B cell (primary cell): ENCODE measurements at regions not wholly inside any gene's neighbourhood (a gene's known extent, or its start where the extent isn't known, plus 50 kb on each side); places are given as distances from the start of the nearest gene placed in this dataset.

ENCODE experiments used
- ATAC-seq: fragments of 200-7000 bp; cut with Tn5 transposase; one replicate; pipeline ENCODE4 v1.10.0; 2021; ENCODE audit warnings: low read depth, mild to moderate bottlenecking, moderate number of reproducible peaks, moderate library complexity
- CTCF ChIA-PET: fragments of 350-600 bp; sonication (Branson Sonifier 250); formaldehyde crosslinking; loops from one replicate; lab custom pipeline; 2021; ENCODE audit warnings: antibody characterized with exemption, inconsistent platforms; lab: Charles Lee
- POLR2A ChIA-PET: fragments of 350-600 bp; sonication (Branson Sonifier 250); formaldehyde crosslinking; loops from one replicate; lab custom pipeline; 2021; ENCODE audit warnings: antibody characterized with exemption; lab: Charles Lee
- DNase-seq: peaks from one replicate; pipeline ENCODE4 v3.0.0; 2013
- H2AFZ ChIP-seq: 2 replicates; pipeline ENCODE4 v1.6.1; 2012; ENCODE audit warnings: mild to moderate bottlenecking, low read depth, low read length; ENCODE audit not compliant: insufficient read depth, poor library complexity, severe bottlenecking
- H3K27ac ChIP-seq, 2 donors: 1 replicate in 1 of 2; 2 replicates in 1 of 2; pipeline ENCODE4 v1.5.1; 2012 to 2013; ENCODE audit warnings: low read length in 2 of 2, mild to moderate bottlenecking in 2 of 2, moderate library complexity in 1 of 2
- H3K27me3 ChIP-seq, 4 experiments: fragments of 200-600 bp in 1 of 4; sonication (generic) in 1 of 4; replicated peaks in 1 of 4; 1 replicate in 2 of 4; 2 replicates in 2 of 4; pipeline versions ENCODE4 v1.6.1 to v1.7.0; 2013 to 2016; ENCODE audit warnings: low read length in 3 of 4, mild to moderate bottlenecking in 2 of 4, mixed read lengths in 1 of 4, moderate library complexity in 1 of 4; ENCODE audit not compliant: insufficient read depth in 4 of 4, control insufficient read depth in 3 of 4; ENCODE audit errors: control extremely low read depth in 1 of 4
- H3K36me3 ChIP-seq, 2 experiments: replicated peaks in 1 of 2; 1 replicate in 1 of 2; 2 replicates in 1 of 2; pipeline versions ENCODE4 v1.6.1 to v1.7.1; 2013; ENCODE audit warnings: low read length in 1 of 2; ENCODE audit not compliant: insufficient read depth in 2 of 2, control insufficient read depth in 1 of 2; ENCODE audit errors: control extremely low read depth in 1 of 2, extremely low read depth in 1 of 2
- H3K4me1 ChIP-seq, 2 donors: fragments of 200-600 bp in 1 of 2; sonication (generic) in 1 of 2; 1 replicate in 1 of 2; 2 replicates in 1 of 2; pipeline versions ENCODE4 v1.5.1 to v1.6.1; 2013 to 2017; ENCODE audit warnings: low read length in 2 of 2; ENCODE audit not compliant: control insufficient read depth in 2 of 2, insufficient read depth in 2 of 2
- H3K4me2 ChIP-seq: replicated peaks from 2 replicates; pipeline ENCODE3; 2012; ENCODE audit warnings: mild to moderate bottlenecking, low read depth, low read length; ENCODE audit not compliant: poor library complexity, severe bottlenecking
- H3K4me3 ChIP-seq, 5 experiments: fragments of 200-600 bp in 1 of 5; sonication (generic) in 1 of 5; 1 replicate in 3 of 5; 2 replicates in 2 of 5; pipeline versions ENCODE4 v1.5.1 to v1.7.0; 2011 to 2016; ENCODE audit warnings: low read length in 4 of 5, mild to moderate bottlenecking in 4 of 5, low read depth in 2 of 5, control low read depth in 1 of 5, moderate library complexity in 1 of 5; ENCODE audit not compliant: insufficient read depth in 1 of 5; ENCODE audit errors: control extremely low read depth in 1 of 5, extremely low read depth in 1 of 5
- H3K79me2 ChIP-seq: fragments of 200-600 bp; sonication (generic); one replicate; pipeline ENCODE4 v1.6.0; 2016; ENCODE audit warnings: low read length; ENCODE audit not compliant: control insufficient read depth, insufficient read depth
- H3K9ac ChIP-seq: fragments of 200-600 bp; sonication (generic); 2 replicates; pipeline ENCODE4 v1.6.1; 2017; ENCODE audit warnings: mild to moderate bottlenecking, low read length, moderate library complexity
- H3K9me3 ChIP-seq, 3 donors: one replicate each; pipeline versions ENCODE4 v1.6.1 to v1.7.1; 2013; ENCODE audit warnings: low read length in 2 of 3; ENCODE audit not compliant: control insufficient read depth in 2 of 3, insufficient read depth in 1 of 3; ENCODE audit errors: control extremely low read depth in 1 of 3
- H4K20me1 ChIP-seq: 2 replicates; pipeline ENCODE4 v1.6.0; 2012; ENCODE audit warnings: mild to moderate bottlenecking, low read length; ENCODE audit not compliant: insufficient read depth, control insufficient read depth, poor library complexity, severe bottlenecking
- H3K27ac Mint-ChIP-seq: one replicate; pipeline ENCODE4 v1.8.0; 2021; ENCODE audit warnings: mixed read lengths
- H3K27me3 Mint-ChIP-seq: one replicate; pipeline ENCODE4 v1.8.0; 2021; ENCODE audit warnings: mixed read lengths
- H3K4me1 Mint-ChIP-seq: one replicate; pipeline ENCODE4 v1.8.0; 2021; ENCODE audit warnings: mixed read lengths
- H3K4me3 Mint-ChIP-seq: one replicate; pipeline ENCODE4 v1.8.0; 2021; ENCODE audit warnings: mixed read lengths
- H3K9me3 Mint-ChIP-seq: one replicate; pipeline ENCODE4 v1.8.0; 2022; ENCODE audit warnings: mixed read lengths; ENCODE audit not compliant: insufficient read depth
- CTCF ChIP-seq: fragments of 200-600 bp; IDR thresholded peaks from one replicate; pipeline ENCODE4 v1.8.0; 2022; ENCODE audit warnings: antibody characterized with exemption, mild to moderate bottlenecking
- EZH2 ChIP-seq: IDR thresholded peaks from 2 replicates; pipeline ENCODE4 v1.6.1; 2012; ENCODE audit warnings: borderline replicate concordance, low read depth, mild to moderate bottlenecking, moderate library complexity, low read length; ENCODE audit not compliant: insufficient read depth, poor library complexity, severe bottlenecking
- WGBS: methylation state at CpG from one replicate; pipeline ENCODE4 v1.1.5; 2013; ENCODE audit warnings: missing lambda C conversion rate; ENCODE audit not compliant: insufficient coverage; 5-methylcytosine and 5-hydroxymethylcytosine counted together
- intact Hi-C: fragments of 100-400 bp; cut with micrococcal nuclease; formaldehyde crosslinking; loops from one replicate; pipeline ENCODE4 v1.10.0; 2022

DNA sequence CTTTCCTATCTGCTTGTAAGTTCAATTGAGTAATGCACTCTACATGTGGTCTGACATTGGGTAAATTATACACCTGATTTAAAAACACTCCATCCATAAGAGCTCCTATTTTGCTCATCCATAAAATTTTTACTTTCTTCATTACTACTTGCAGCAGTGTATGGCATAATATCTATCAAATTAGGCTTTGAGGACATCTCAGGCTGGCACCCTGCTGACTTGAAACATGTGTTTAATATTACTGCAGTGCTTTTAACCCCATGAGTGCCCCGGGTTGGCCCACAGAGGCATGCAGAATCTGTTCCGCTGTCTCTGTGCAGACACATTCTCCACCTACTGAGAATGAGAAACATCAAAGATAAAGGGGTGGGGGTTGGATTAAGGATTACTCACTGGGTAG is 249.9 kb upstream of the DNAJC19 start:
- ChIA-PET CTCF (no interaction called here), POLR2A (no interaction called here)
- H3K4me3 ChIP-seq: no peak overlapping the region
- Mint-ChIP-seq H3K9me3 (no peaks in the 10 kb centered on the region), H3K4me1 (no peaks in the 10 kb centered on the region), H3K4me3 (no peak overlapping the region), H3K27me3 (no peaks in the 10 kb centered on the region), H3K27ac (no peak overlapping the region)
- H3K4me2 ChIP-seq: no peak overlapping the region
- H3K4me1 ChIP-seq: no peaks in the 10 kb centered on the region
- no peak overlapping the region for H3K27ac ChIP-seq
- no peak for TF ChIP-seq CTCF
- H3K27me3 ChIP-seq: no peaks in the 10 kb centered on the region
- H3K79me2 ChIP-seq: no peaks in the 10 kb centered on the region
- DNase-seq (no peak), ATAC-seq (no peak)
- no peaks in the 10 kb centered on the region for H3K9me3 ChIP-seq
- H3K36me3 ChIP-seq: no peaks in the 10 kb centered on the region
- no CpG with 5 or more reads among the region's 2 CpGs for WGBS
- no peak overlapping the region for H3K9ac ChIP-seq
- H2AFZ ChIP-seq: no peak overlapping the region
- intact Hi-C loops: no loop called here
- H4K20me1 ChIP-seq: no peaks in the 10 kb centered on the region

DNA sequence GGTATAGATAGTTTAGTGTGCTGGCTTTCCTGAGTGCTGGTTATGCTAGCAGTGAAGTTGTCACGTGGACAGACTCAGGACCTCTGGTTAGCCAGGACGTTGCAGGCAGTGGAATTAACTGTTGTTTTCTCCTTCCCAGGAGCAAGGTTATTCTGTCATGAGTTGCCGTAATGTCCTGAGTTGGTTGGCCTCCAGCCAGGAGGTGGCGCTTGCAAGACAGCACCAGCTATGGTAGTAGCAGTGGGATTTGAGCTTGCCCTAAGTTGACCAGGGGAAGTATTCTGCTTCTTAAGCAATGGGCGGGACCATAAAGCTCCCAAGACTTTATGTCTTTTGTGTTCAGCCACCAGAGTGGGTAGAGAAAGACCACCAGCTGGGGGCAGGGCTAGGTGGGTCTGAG is 240.7 kb upstream of the DNAJC19 start:
- H3K27me3 Mint-ChIP-seq: peaks cover 5% of the 10 kb centered on the region

More for the DNA sequence above, 240.7 kb upstream of the DNAJC19 start:
- Mint-ChIP-seq H3K27ac (no peak overlapping the region), H3K9me3 (no peaks in the 10 kb centered on the region), H3K4me1 (no peaks in the 10 kb centered on the region), H3K4me3 (no peak overlapping the region)
- ATAC-seq (no peak), DNase-seq (no peak)
- peaks cover 0 to 6% (median 0%) of the 10 kb centered on the region in 4 experiments for H3K27me3 ChIP-seq
- ChIA-PET CTCF (no interaction called here), POLR2A (no interaction called here)
- peaks cover 0 to 10% (median 0%) of the 10 kb centered on the region in 3 donors for H3K9me3 ChIP-seq
- 91% methylated on average over 5 of the region's 5 CpGs for WGBS
- H3K4me2 ChIP-seq: no peak overlapping the region
- intact Hi-C loops: no loop called here
- no peaks in the 10 kb centered on the region for H3K4me1 ChIP-seq
- H3K9ac ChIP-seq: no peak overlapping the region
- no peaks in the 10 kb centered on the region for H3K36me3 ChIP-seq
- no peak overlapping the region for H2AFZ ChIP-seq
- H4K20me1 ChIP-seq: no peaks in the 10 kb centered on the region
- H3K27ac ChIP-seq: no peak overlapping the region
- no peak overlapping the region for H3K4me3 ChIP-seq
- no peak for TF ChIP-seq CTCF
- no peak for TF ChIP-seq EZH2
- H3K79me2 ChIP-seq: no peaks in the 10 kb centered on the region
